ENCODE measurements at regions not wholly inside any gene's neighbourhood (a gene's known extent, or its start where the extent isn't known, plus 50 kb on each side); places are given as distances from the start of the nearest gene placed in this dataset.

DNA sequence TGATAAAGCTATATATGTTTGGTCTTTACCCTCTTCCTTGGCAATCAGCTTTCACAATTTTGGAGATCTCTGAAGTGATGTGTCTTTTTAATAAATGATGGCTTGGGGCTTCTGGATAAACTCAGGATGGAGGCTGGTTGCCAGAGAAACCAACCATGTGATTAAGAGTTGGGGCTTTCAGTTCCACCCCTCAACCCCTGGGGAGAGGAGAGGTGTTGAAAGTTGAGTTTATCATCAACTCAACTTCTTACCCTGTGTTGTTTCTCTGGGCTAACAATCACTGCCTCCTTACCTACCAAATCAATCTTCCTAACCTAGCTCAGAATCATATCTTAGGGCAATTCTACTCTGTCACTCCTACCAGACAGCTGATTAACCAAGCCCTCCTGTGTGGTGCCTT is 735.8 kb downstream of the ZPLD1 start (continued):
- TF ChIP-seq TCF12 (IDR thresholded peaks at IDR 0.05; ENCODE audit: low read depth, low read length) = no peak
- TF ChIP-seq NANOG (IDR thresholded peaks at IDR 0.05; ENCODE audit: insufficient read depth, low read depth, low read length, poor library complexity, severe bottlenecking) = no peak
- TF ChIP-seq, protein P1, sequence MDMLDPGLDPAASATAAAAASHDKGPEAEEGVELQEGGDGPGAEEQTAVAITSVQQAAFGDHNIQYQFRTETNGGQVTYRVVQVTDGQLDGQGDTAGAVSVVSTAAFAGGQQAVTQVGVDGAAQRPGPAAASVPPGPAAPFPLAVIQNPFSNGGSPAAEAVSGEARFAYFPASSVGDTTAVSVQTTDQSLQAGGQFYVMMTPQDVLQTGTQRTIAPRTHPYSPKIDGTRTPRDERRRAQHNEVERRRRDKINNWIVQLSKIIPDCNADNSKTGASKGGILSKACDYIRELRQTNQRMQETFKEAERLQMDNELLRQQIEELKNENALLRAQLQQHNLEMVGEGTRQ (IDR thresholded peaks at IDR 0.05; ENCODE audit: low read length) = no peak
- TF ChIP-seq SIX5 (IDR thresholded peaks at IDR 0.05; ENCODE audit: low read depth, low read length) = no peak
- TF ChIP-seq GTF2F1 (IDR thresholded peaks at IDR 0.05; ENCODE audit: borderline replicate concordance, low read depth, low read length) = no peak
- no peak for TF ChIP-seq GABPA (IDR thresholded peaks at IDR 0.05; ENCODE audit: borderline replicate concordance, insufficient read depth, low read length)
- no peak for TF ChIP-seq BRCA1 (IDR thresholded peaks at IDR 0.05; ENCODE audit: low read depth, low read length)
- no peak for TF ChIP-seq RXRA (IDR thresholded peaks at IDR 0.05; ENCODE audit: insufficient read depth, low read depth, low read length)
